Embryonic facial prominence (tissue), 1 donor: ENCODE measurements at regions not wholly inside any gene's neighbourhood (a gene's known extent, or its start where the extent isn't known, plus 50 kb on each side); places are given as distances from the start of the nearest gene placed in this dataset.

Source experiments
- DNase-seq: peaks from one replicate; pipeline ENCODE4 v3.0.0-alpha.2; 2016; ENCODE audit errors: extremely low spot score

DNA sequence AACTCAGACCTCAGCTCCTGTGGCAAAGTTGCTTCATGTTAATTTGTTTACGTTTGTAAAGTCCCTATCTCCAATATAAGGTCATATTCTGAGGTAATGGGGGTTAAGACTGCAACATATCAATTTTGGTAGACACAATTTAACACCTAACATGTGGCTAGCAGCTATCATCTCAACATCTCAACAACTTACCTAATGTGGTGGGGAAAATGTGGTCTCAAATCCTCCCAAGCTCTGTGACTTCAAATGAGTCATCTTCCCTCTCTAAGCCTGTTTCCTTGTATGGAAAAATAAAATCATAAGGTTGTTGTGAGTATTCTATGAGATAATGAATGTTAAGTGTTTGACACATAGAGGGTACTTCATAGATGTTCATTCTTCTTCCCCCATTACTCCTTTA is 443.3 kb downstream of the CDK5RAP2 start:
- DNase-seq: no peak

GRCh38 chr9:120117081-120117480 is 462.9 kb downstream of the CDK5RAP2 start:
- DNase-seq: no peak

- DNase-seq: no peak
Observed at GRCh38 chr9:120110520-120110919, 469.4 kb downstream of the CDK5RAP2 start.

GRCh38 chr9:120109242-120109641 is 470.7 kb downstream of the CDK5RAP2 start:
- no peak for DNase-seq

DNA sequence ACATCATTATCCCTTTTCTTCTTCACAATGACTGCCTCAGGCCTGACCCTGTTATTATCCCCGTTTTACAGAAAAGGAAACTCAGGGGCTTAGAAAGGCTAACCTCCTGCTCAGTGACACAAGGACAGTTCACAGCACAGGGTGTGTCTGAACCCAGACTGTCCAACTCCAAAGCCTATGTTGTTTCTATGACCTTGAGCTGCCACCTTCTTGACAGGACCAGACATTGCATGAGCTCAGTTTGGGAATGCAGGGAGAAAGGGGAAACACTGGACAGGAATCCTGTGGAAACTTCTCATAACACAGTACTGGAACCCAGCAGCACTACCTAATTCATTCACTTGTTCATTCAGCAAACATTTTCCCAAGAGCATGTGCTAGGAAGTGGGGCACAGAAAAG is 472.8 kb downstream of the CDK5RAP2 start:
- no peak for DNase-seq

- DNase-seq: no peak
Observed at GRCh38 chr9:120104771-120105170, 475.2 kb downstream of the CDK5RAP2 start.

DNA sequence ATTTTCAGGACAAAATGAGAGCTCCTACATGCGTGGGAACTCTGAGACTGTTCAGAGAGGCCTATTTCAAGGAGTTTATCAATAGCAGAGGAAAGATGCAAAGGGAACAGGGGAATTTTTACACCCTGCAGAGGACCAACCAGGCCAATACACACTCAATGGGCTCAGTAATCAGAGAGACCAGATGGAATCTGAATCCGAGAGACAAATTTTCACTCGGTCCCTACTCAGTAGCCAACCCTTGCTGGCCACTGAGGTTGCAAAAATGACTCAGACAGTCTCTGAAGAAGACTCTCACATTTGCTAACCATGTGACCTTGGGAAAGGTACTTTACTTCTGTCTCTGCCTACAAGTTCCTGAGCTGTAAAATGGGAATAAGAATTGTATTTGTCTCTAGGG is 479.4 kb downstream of the CDK5RAP2 start:
- no peak for DNase-seq

- DNase-seq: no peak
Observed at GRCh38 chr9:120099065-120099464, 480.9 kb downstream of the CDK5RAP2 start.

GRCh38 chr9:120098584-120098983 is 481.4 kb downstream of the CDK5RAP2 start:
- DNase-seq: no peak

GRCh38 chr9:120091206-120091605 is 488.8 kb downstream of the CDK5RAP2 start:
- DNase-seq: no peak

- DNase-seq: no peak
Observed at GRCh38 chr9:120080849-120081248, 499.1 kb downstream of the CDK5RAP2 start.

DNA sequence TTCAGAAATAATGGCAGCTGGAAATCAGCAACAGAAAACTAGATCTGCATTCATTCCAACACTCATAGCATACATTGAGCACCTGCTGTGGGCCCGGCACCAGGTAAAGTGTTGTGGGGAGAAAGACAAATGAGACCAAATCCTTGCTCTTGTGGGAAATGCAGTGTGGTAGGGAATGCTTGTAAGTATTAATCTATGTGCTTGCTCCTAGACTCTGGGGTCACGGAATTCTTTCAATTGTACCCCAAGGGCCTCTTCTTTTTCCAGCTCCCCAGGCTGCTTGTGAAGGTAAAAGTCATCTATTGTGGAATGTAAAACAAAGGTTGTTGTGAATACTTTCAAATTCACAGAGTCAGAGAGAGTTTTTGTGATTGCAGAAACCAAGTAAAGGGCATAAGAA is 501.9 kb downstream of the CDK5RAP2 start:
- no peak for DNase-seq

GRCh38 chr9:120071760-120072159 is 508.2 kb downstream of the CDK5RAP2 start:
- no peak for DNase-seq

DNA sequence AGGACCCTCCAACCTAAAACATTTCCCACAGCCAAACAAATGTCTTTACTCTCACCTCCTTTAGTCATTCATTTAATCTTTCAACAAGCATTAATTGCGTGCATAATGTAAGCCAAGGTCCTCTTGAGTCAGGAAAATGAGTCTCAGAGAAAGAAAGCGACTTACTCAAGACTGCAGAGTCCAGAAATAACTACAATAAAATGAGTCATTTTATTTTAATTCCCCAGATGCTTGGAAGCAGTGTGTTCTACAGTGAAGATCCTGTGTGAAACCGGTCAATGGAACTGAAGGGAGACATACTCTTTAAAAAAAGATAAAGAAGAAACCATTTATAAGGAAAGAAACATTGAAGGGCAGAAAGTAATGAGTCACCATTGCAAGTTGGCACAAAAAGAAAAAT is 513.7 kb downstream of the CDK5RAP2 start:
- no peak for DNase-seq

DNA sequence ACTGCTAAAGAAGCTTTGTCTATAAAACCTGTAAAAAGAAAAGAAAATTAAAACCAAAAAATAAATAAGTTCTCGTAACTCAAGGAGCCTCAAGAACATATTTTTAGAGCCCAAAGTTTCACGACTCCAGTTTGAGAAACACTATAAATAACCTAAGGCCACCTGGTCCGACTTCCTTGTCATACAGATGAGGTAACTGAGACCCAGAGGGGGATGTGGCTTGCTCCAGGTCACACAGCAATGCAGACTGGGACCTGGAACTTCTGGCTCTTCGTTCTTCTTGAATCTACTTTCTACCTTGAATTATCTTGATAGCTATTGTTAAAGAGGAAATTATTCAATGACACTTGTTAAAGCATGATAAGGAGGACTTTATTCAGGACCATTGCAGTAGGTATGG is 514.8 kb downstream of the CDK5RAP2 start:
- DNase-seq: no peak

DNA sequence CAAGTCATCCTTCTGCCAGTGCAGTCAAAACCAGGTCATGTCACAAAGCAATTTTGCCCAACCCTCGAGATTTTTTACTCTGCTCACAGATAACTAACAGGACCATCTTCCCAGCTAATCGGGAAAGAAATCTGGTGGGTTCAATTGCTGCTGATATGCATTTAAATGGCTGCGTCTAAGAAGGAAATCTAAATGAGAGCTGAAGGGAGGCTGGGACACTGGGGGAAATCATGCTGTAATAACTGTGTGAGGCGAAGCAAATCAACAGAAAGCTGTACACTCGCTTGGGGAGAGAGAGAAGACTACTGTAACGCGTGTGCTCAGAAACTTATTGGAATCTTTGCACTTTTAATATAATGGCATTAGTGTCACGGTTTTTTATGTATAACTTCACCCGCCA is 535.0 kb downstream of the CDK5RAP2 start:
- no peak for DNase-seq

DNA sequence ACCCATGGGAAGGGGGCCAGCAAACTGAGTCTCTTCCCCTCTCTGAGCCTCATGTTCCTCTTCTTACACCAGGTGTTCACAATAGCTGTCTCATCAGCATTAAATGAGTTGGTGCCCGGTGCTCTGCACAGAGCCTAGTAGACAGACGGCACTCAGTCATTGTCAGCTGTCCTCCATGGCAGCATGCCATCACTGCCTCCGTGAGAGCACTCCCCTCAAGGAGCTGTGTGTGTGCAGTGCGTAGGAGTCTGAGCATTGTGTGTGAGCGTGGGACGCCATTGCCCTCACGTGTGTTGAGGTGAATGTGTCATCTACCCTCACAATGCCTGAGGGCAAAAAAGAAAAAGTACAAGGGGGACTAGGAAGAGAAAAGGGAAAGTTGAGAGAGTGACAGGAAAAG is 536.5 kb downstream of the CDK5RAP2 start:
- no peak for DNase-seq

GRCh38 chr9:120040896-120041295 is 539.1 kb downstream of the CDK5RAP2 start:
- DNase-seq: no peak

GRCh38 chr9:120038342-120038741 is 541.6 kb downstream of the CDK5RAP2 start:
- DNase-seq: no peak

DNA sequence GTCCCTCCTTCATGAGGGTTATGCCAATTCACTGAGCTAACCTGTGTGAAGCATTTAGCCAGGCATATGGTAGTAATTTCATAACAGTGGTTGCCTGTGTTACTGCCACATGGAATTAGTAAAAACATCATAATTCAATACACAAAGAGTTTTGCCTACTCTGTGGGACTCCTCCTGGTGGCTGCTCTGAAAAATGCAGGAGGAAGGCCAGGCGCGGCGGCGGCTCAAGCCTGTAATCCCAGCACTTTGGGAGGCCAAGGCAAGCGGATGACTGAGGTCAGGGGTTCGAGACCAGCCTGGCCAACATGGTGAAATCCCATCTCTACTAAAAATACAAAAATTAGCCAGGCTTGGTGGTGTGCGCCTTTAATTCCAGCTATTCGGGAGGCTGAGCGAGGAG is 547.3 kb downstream of the CDK5RAP2 start:
- DNase-seq: no peak

DNA sequence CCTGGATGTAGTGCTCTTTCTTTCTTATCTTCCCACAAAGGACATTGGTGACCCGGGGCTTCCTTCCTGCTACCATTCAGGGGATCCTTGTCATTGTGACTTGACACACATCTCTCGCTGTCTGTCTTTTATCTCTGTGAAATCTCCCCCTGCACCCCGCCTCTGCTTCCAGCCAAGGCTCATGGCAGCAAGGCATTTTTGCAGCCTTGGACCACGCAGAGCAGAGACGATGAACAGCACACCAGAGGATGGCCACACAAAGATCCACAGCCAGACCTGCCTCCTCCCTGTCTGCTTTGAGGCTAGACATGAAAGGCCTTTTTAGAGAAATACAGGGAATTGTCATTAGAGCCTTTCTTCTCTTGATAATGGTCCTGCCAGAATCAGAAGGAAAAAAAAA is 549.1 kb downstream of the CDK5RAP2 start:
- DNase-seq: no peak

DNA sequence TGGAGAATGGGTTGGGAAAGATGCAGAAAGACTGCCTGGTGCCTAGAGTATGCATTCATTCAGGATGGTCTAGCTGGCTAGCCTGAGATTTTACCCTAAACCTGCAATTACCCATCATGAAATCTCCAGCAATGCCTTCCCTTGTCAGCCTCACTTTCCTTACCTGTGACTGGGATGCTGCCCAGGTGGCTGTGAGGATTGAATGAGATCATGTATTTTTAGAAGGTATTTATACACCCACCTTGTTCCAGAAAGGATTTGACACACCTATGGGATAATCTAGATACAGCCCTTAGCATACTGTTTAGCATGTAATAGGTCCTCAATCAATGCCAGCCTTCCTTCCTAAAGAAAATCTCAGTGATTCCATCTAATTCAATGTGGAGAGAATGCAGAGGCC is 561.4 kb downstream of the CDK5RAP2 start:
- no peak for DNase-seq

GRCh38 chr9:120018037-120018436 is 561.9 kb downstream of the CDK5RAP2 start:
- no peak for DNase-seq

GRCh38 chr9:120016231-120016630 is 563.7 kb downstream of the CDK5RAP2 start:
- no peak for DNase-seq

- no peak for DNase-seq
Observed at GRCh38 chr9:120014796-120015195, 565.2 kb downstream of the CDK5RAP2 start.
